Esophagus muscularis mucosa (tissue), 4 donors: ENCODE measurements at regions not wholly inside any gene's neighbourhood (a gene's known extent, or its start where the extent isn't known, plus 50 kb on each side); places are given as distances from the start of the nearest gene placed in this dataset.

Source experiments
- DNase-seq: peaks from one replicate; pipeline ENCODE4 v3.0.0-alpha.2; 2017; ENCODE audit errors: extremely low spot score
- H3K27ac ChIP-seq, 4 donors: fragments of 200-600 bp; sonication (generic); replicated peaks in 1 of 4; 1 replicate in 3 of 4; 2 replicates in 1 of 4; pipeline ENCODE4 v1.5.1; 2016 to 2019; ENCODE audit warnings: mild to moderate bottlenecking in 1 of 4
- H3K27me3 ChIP-seq, 4 donors: fragments of 200-600 bp; sonication (generic); one replicate each; pipeline versions ENCODE4 v1.5.1 to v1.6.0; 2016 to 2019
- H3K36me3 ChIP-seq, 4 donors: fragments of 200-600 bp; sonication (generic); one replicate each; pipeline ENCODE4 v1.5.1; 2016 to 2019
- H3K4me1 ChIP-seq, 4 donors: fragments of 200-600 bp; sonication (generic); one replicate each; pipeline ENCODE4 v1.5.1; 2016 to 2019
- H3K4me3 ChIP-seq, 4 donors: fragments of 200-600 bp; sonication (generic); 1 replicate in 2 of 4; 2 replicates in 2 of 4; pipeline ENCODE4 v1.5.1; 2016 to 2019; ENCODE audit warnings: mild to moderate bottlenecking in 4 of 4, moderate library complexity in 1 of 4
- H3K9me3 ChIP-seq, 4 donors: fragments of 200-600 bp; sonication (generic); 1 replicate in 3 of 4; 2 replicates in 1 of 4; pipeline ENCODE4 v1.5.1; 2016 to 2019
- CTCF ChIP-seq, 3 experiments: fragments of 200-600 bp in 2 of 3; fragments of 450-650 bp in 1 of 3; sonication (generic) in 2 of 3; IDR thresholded peaks; one replicate each; pipeline ENCODE4 v1.5.1; 2017 to 2019; ENCODE audit warnings: antibody characterized with exemption in 3 of 3, mild to moderate bottlenecking in 2 of 3, moderate library complexity in 1 of 3
- EP300 ChIP-seq: sonication (generic); formaldehyde crosslinking; IDR thresholded peaks from one replicate; pipeline ENCODE4 v1.6.1; 2017; ENCODE audit warnings: antibody characterized with exemption
- POLR2A ChIP-seq: fragments of 450-650 bp; IDR thresholded peaks from one replicate; pipeline ENCODE4 v1.6.1; 2017; ENCODE audit warnings: antibody characterized with exemption, moderate library complexity, mild to moderate bottlenecking, low read depth
- POLR2AphosphoS5 ChIP-seq, 2 donors: sonication (generic); formaldehyde crosslinking; IDR thresholded peaks; one replicate each; pipeline ENCODE4 v1.6.1; 2017; ENCODE audit warnings: antibody characterized with exemption in 2 of 2
- WGBS: methylation state at CpG from one replicate; pipeline ENCODE4 v1.1.5; 2018; 5-methylcytosine and 5-hydroxymethylcytosine counted together
- intact Hi-C: fragments of 100-400 bp; cut with DNase I; formaldehyde crosslinking; loops from one replicate; pipeline ENCODE4 v1.15.1; 2023

GRCh38 chr4:38235354-38235753, 275.2 kb downstream of the PTTG2 start:
- intact Hi-C loops = no loop called here
- H3K9me3 ChIP-seq = no peaks in the 10 kb centered on the region
- H3K4me1 ChIP-seq = peaks cover 0 to 9% (median 5%) of the 10 kb centered on the region in 4 donors
- H3K4me3 ChIP-seq = no peak overlapping the region
- WGBS = 52% methylated on average over 3 of the region's 3 CpGs
- DNase-seq = peak; percentile 45
- H3K27me3 ChIP-seq = no peaks in the 10 kb centered on the region
- H3K27ac ChIP-seq = no peak overlapping the region
- no peaks in the 10 kb centered on the region for H3K36me3 ChIP-seq
- TF ChIP-seq POLR2A = no peak
- no peak for TF ChIP-seq CTCF (IDR thresholded peaks at IDR 0.05)
- TF ChIP-seq POLR2AphosphoS5 (IDR thresholded peaks at IDR 0.05) = no peak
- TF ChIP-seq EP300 = no peak

- H3K4me1 ChIP-seq = peaks cover 0 to 9% (median 5%) of the 10 kb centered on the region in 4 donors
- no peaks in the 10 kb centered on the region for H3K27me3 ChIP-seq
- WGBS = 78% methylated on average over 8 of the region's 8 CpGs
- H3K36me3 ChIP-seq = no peaks in the 10 kb centered on the region
- H3K4me3 ChIP-seq = no peak overlapping the region
- H3K9me3 ChIP-seq = no peaks in the 10 kb centered on the region
- peak; percentile 86 for DNase-seq
- no peak overlapping the region for H3K27ac ChIP-seq
- no peak for TF ChIP-seq POLR2A
- TF ChIP-seq EP300 = no peak
- no peak for TF ChIP-seq CTCF (IDR thresholded peaks at IDR 0.05)
- TF ChIP-seq POLR2AphosphoS5 (IDR thresholded peaks at IDR 0.05) = no peak
- intact Hi-C loops = no loop called here
Measured at GRCh38 chr4:38236003-38236402, 275.8 kb downstream of the PTTG2 start.

- TF ChIP-seq CTCF (IDR thresholded peaks at IDR 0.05) (no peak), POLR2AphosphoS5 (IDR thresholded peaks at IDR 0.05) (no peak), EP300 (no peak), POLR2A (no peak)
- intact Hi-C loops = no loop called here
Measured at GRCh38 chr4:38236503-38236902, 276.3 kb downstream of the PTTG2 start.

GRCh38 chr4:38237139-38237538, 276.9 kb downstream of the PTTG2 start:
- Histone ChIP-seq H3K4me1 (peaks cover 0 to 9% (median 5%) of the 10 kb centered on the region in 4 donors), H3K9me3 (no peaks in the 10 kb centered on the region), H3K27ac (no peak overlapping the region), H3K36me3 (no peaks in the 10 kb centered on the region), H3K4me3 (no peak overlapping the region), H3K27me3 (no peaks in the 10 kb centered on the region)
- 62% methylated on average over 3 of the region's 3 CpGs for WGBS
- DNase-seq = no peak
- TF ChIP-seq POLR2A = no peak
- no peak for TF ChIP-seq EP300
- no peak for TF ChIP-seq CTCF (IDR thresholded peaks at IDR 0.05)
- no peak for TF ChIP-seq POLR2AphosphoS5 (IDR thresholded peaks at IDR 0.05)
- intact Hi-C loops = no loop called here

More at GRCh38 chr4:38236503-38236902, 276.3 kb downstream of the PTTG2 start:
- H3K4me3 ChIP-seq = no peak overlapping the region
- no peaks in the 10 kb centered on the region for H3K9me3 ChIP-seq
- H3K27ac ChIP-seq = no peak overlapping the region
- DNase-seq = peak; percentile 74
- 82% methylated on average over 3 of the region's 3 CpGs for WGBS
- H3K27me3 ChIP-seq = no peaks in the 10 kb centered on the region
- H3K36me3 ChIP-seq = no peaks in the 10 kb centered on the region
- peaks cover 0 to 9% (median 5%) of the 10 kb centered on the region in 4 donors for H3K4me1 ChIP-seq

- Histone ChIP-seq H3K4me1 (no peaks in the 10 kb centered on the region), H3K27me3 (no peaks in the 10 kb centered on the region), H3K4me3 (no peak overlapping the region), H3K36me3 (no peaks in the 10 kb centered on the region), H3K27ac (no peak overlapping the region), H3K9me3 (no peaks in the 10 kb centered on the region)
- WGBS = 93% methylated on average over 2 of the region's 2 CpGs
- intact Hi-C loops = no loop called here
- DNase-seq = peak; percentile 57
- no peak for TF ChIP-seq POLR2AphosphoS5 (IDR thresholded peaks at IDR 0.05)
- no peak for TF ChIP-seq EP300
- TF ChIP-seq POLR2A = no peak
- no peak for TF ChIP-seq CTCF (IDR thresholded peaks at IDR 0.05)
Measured at GRCh38 chr4:38241541-38241940, 281.3 kb downstream of the PTTG2 start.
